ENCODE measurements at regions not wholly inside any gene's neighbourhood (a gene's known extent, or its start where the extent isn't known, plus 50 kb on each side); places are given as distances from the start of the nearest gene placed in this dataset.

- Histone ChIP-seq H3K27me3 (no peaks in the 10 kb centered on the region), H3K9me3 (no peaks in the 10 kb centered on the region), H3K4me1 (ENCODE audit: insufficient read depth) (no peaks in the 10 kb centered on the region), H3K36me3 (no peaks in the 10 kb centered on the region), H3K27ac (no peak overlapping the region), H3K4me3 (no peak overlapping the region)
- TF ChIP-seq EP300 (IDR thresholded peaks at IDR 0.05) (no peak), POLR2A (IDR thresholded peaks at IDR 0.05) (no peak)
- TF ChIP-seq, protein P1, sequence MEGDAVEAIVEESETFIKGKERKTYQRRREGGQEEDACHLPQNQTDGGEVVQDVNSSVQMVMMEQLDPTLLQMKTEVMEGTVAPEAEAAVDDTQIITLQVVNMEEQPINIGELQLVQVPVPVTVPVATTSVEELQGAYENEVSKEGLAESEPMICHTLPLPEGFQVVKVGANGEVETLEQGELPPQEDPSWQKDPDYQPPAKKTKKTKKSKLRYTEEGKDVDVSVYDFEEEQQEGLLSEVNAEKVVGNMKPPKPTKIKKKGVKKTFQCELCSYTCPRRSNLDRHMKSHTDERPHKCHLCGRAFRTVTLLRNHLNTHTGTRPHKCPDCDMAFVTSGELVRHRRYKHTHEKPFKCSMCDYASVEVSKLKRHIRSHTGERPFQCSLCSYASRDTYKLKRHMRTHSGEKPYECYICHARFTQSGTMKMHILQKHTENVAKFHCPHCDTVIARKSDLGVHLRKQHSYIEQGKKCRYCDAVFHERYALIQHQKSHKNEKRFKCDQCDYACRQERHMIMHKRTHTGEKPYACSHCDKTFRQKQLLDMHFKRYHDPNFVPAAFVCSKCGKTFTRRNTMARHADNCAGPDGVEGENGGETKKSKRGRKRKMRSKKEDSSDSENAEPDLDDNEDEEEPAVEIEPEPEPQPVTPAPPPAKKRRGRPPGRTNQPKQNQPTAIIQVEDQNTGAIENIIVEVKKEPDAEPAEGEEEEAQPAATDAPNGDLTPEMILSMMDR (IDR thresholded peaks at IDR 0.05), result no peak
- intact Hi-C loops (cut with DNase I), result no loop called here
- WGBS, 3 donors, result 69 to 74% (median 70%) methylated on average over 4 of the region's 4 CpGs
- no peak for DNase-seq
These were observed 644.9 kb downstream of the TECRL start for GRCh38 chr4:63764400-63764799.

DNA sequence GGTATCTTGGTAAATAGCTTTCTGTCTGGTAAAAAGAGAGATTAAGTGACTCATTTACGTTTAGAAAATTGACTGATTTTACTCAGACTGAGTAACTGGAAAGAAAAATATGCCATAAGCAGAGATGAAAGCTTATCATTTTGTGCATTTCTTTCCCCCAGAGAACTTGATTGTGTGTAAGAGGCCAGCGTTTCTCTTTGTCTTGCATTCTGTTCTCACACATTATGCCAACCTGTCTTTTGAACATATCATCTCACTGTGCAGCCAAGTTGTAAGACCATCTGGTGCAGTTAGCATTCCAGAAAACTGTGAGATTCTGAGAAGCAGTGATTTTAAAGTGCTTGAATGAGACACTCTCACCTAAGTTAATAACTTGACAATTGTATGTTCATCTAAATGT lies 651.3 kb downstream of the TECRL start:
- Histone ChIP-seq H3K27me3 (no peaks in the 10 kb centered on the region), H3K4me3 (no peak overlapping the region), H3K27ac (no peak overlapping the region), H3K36me3 (no peaks in the 10 kb centered on the region), H3K9me3 (no peaks in the 10 kb centered on the region), H3K4me1 (ENCODE audit: insufficient read depth) (no peaks in the 10 kb centered on the region)
- intact Hi-C loops (cut with DNase I), result no loop called here
- no peak for DNase-seq
- 26 to 44% (median 31%) methylated on average over 2 of the region's 2 CpGs for WGBS, 3 donors
- no peak for TF ChIP-seq POLR2A (IDR thresholded peaks at IDR 0.05)

GRCh38 chr4:63742882-63743281 lies 666.4 kb downstream of the TECRL start:
- intact Hi-C loops (cut with DNase I), result no loop called here
- Histone ChIP-seq H3K36me3 (no peaks in the 10 kb centered on the region), H3K4me3 (no peak overlapping the region), H3K27ac (no peak overlapping the region), H3K9me3 (no peaks in the 10 kb centered on the region), H3K27me3 (no peaks in the 10 kb centered on the region), H3K4me1 (ENCODE audit: insufficient read depth) (no peaks in the 10 kb centered on the region)
- no peak for DNase-seq
- TF ChIP-seq POLR2A (IDR thresholded peaks at IDR 0.05) (no peak), EP300 (IDR thresholded peaks at IDR 0.05) (no peak)
- TF ChIP-seq, protein P1 (IDR thresholded peaks at IDR 0.05), result no peak

- no peaks in the 10 kb centered on the region for H3K36me3 ChIP-seq
- H3K4me3 ChIP-seq, result no peak overlapping the region
- H3K9me3 ChIP-seq, result no peaks in the 10 kb centered on the region
- no peak overlapping the region for H3K27ac ChIP-seq
- TF ChIP-seq EP300 (IDR thresholded peaks at IDR 0.05) (no peak), POLR2A (IDR thresholded peaks at IDR 0.05) (no peak)
- TF ChIP-seq, protein P1 (IDR thresholded peaks at IDR 0.05), result no peak
- intact Hi-C loops (cut with DNase I), result no loop called here
- no peaks in the 10 kb centered on the region for H3K27me3 ChIP-seq
- no peaks in the 10 kb centered on the region for H3K4me1 ChIP-seq (ENCODE audit: insufficient read depth)
- no peak for DNase-seq
- 94 to 96% (median 95%) methylated on average over 4 of the region's 4 CpGs for WGBS, 3 donors
These were observed 679.7 kb downstream of the TECRL start for GRCh38 chr4:63729519-63729918.

DNA sequence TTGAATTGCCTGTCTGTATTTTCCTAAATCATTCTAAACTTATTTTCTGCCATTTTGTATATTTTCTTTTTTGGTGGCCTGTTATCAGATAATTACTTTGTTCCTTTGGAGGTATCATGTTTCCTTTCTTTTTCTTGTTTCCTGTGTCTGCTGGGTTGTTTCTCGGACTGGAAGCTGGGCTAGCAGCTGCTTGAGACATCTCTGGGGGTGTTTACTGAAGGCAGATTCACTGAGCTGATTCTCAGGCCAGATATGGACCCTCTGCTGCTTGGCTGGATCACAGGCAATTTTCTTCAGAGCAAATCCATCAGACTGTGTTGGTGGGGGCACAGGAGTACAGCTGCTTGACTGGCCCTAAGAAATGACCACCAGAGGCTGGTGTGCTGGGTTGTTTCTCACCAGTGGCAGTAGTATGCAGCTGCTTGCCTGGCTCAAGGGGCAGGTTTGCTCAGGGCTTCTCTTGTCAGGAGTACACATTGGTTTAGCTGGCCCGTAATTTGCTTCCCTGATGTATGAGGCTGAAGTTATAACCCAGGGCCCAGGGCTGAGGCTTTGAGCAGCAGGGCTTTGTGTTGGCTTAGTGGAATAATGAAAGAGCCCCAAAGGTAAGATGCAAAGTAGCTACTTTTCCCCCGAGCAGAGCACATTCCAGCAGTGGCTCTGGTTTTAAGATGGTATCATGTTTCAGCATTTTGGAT lies 680.6 kb downstream of the TECRL start:
- Histone ChIP-seq H3K9me3 (no peaks in the 10 kb centered on the region), H3K27ac (no peak overlapping the region), H3K27me3 (no peaks in the 10 kb centered on the region), H3K4me3 (no peak overlapping the region), H3K4me1 (ENCODE audit: insufficient read depth) (no peaks in the 10 kb centered on the region), H3K36me3 (no peaks in the 10 kb centered on the region)
- WGBS, 3 donors, result 67 to 69% (median 69%) methylated on average over 3 of the region's 3 CpGs
- no peak for DNase-seq
- intact Hi-C loops (cut with DNase I), result no loop called here
- TF ChIP-seq, protein P1 (IDR thresholded peaks at IDR 0.05), result no peak
- no peak for TF ChIP-seq POLR2A (IDR thresholded peaks at IDR 0.05)
- TF ChIP-seq EP300 (IDR thresholded peaks at IDR 0.05), result no peak

All from ovary (tissue), 7 donors.